ENCODE measurements at regions not wholly inside any gene's neighbourhood (a gene's known extent, or its start where the extent isn't known, plus 50 kb on each side); places are given as distances from the start of the nearest gene placed in this dataset.

DNA sequence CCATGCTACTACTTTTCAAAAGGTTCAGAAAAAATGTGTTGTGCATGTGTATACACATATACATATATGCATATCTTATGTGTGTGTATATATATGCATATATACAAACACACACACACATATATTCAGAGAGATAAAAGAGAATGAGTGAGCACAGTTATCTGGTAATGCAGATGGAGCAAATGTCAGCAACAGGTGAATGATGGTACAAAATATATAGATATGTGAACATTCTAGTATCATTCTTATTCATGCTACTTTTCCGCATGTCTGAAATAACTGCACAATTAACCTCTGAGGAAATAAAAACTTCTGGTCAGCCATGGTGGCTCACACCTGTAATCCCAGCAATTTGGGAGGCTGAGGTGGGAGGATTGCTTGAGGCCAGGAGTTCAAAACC is 222.6 kb upstream of the NANOGP8 start:
- TF ChIP-seq, protein P1, sequence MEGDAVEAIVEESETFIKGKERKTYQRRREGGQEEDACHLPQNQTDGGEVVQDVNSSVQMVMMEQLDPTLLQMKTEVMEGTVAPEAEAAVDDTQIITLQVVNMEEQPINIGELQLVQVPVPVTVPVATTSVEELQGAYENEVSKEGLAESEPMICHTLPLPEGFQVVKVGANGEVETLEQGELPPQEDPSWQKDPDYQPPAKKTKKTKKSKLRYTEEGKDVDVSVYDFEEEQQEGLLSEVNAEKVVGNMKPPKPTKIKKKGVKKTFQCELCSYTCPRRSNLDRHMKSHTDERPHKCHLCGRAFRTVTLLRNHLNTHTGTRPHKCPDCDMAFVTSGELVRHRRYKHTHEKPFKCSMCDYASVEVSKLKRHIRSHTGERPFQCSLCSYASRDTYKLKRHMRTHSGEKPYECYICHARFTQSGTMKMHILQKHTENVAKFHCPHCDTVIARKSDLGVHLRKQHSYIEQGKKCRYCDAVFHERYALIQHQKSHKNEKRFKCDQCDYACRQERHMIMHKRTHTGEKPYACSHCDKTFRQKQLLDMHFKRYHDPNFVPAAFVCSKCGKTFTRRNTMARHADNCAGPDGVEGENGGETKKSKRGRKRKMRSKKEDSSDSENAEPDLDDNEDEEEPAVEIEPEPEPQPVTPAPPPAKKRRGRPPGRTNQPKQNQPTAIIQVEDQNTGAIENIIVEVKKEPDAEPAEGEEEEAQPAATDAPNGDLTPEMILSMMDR (IDR thresholded peaks at IDR 0.05): no peak
- Histone ChIP-seq H3K4me3 (no peak overlapping the region), H3K27ac (no peak overlapping the region)

DNA sequence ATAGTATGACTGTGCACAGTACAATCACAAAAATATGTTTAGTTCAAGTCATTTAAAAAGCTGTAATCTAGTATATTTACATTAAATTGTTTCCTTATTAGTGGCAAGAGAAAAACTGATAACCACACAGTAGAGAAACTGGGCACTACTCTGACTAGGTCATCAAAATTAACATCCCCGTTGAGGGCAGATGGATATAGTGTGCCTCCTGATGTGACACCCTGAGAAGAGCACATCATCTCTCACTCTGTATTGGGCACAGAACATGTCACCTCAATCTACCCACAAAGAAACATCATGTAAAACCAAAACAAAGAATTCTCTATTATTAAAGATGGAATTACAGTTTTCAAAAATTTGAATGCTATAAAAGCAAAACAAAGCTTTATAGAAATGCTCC is 221.9 kb upstream of the NANOGP8 start:
- DNase-seq (ENCODE audit: low spot score): no peak
- no peak overlapping the region for H3K4me3 ChIP-seq
- H3K27ac ChIP-seq: peak overlapping the region in 1 of 2 donors; percentile 51
- TF ChIP-seq, protein P1 (IDR thresholded peaks at IDR 0.05): no peak

More for the DNA sequence above, 222.6 kb upstream of the NANOGP8 start:
- DNase-seq (ENCODE audit: low spot score): no peak

DNA sequence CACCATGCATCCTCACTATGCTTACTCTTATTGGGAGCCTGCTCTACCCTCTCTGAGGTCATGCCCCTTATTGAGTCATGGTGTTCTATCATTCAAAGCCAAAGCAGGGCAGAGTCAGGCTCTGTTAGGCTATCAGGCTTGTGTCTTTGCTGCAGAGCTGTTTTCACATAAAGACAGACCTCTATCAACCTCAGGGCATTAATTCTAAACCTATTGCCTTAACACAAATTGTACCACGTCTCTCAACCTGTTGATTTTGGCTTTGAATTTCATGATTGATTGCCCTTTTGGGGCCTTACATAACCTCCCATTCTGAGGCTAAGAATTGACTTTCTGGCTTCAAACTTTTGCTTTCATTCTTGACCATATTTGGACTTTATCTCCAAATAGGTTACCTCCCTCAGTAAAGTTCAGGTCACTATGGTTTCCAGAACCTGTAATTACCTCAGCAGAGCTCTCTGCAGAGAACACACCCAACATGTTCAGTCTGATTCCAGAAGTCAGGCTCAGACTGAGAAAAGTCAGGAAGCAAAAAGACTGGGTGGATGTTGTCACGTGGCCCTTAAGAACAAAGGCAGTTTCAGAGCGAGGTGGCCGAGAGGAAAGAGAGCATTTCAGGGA is 221.4 kb upstream of the NANOGP8 start:
- TF ChIP-seq, protein P1 (IDR thresholded peaks at IDR 0.05): no peak
- no peak for DNase-seq (ENCODE audit: low spot score)
- no peak overlapping the region for H3K4me3 ChIP-seq
- H3K27ac ChIP-seq: peak overlapping the region in 1 of 2 donors; percentile 51

DNA sequence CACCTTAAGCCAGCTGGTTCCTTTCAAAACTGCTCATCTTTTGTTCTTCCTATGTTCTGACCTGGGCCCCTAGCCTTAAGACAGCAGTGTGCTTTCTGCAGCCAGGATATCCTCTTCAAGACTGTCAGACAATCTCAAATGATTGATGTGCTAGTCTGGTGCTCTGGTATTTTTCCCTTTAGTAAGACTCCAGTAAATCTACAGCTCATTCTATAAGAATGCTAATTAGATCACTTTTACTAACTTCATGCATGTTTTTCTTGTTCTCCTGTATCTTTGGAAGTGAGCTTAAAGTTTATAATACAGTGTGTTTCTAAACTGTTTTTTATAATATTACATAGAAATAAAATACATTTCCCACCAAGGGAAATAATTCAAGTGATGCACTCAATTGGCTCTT is 220.9 kb upstream of the NANOGP8 start:
- Histone ChIP-seq H3K4me3 (no peak overlapping the region), H3K27ac (no peak overlapping the region)
- no peak for DNase-seq (ENCODE audit: low spot score)
- TF ChIP-seq, protein P1 (IDR thresholded peaks at IDR 0.05): no peak

DNA sequence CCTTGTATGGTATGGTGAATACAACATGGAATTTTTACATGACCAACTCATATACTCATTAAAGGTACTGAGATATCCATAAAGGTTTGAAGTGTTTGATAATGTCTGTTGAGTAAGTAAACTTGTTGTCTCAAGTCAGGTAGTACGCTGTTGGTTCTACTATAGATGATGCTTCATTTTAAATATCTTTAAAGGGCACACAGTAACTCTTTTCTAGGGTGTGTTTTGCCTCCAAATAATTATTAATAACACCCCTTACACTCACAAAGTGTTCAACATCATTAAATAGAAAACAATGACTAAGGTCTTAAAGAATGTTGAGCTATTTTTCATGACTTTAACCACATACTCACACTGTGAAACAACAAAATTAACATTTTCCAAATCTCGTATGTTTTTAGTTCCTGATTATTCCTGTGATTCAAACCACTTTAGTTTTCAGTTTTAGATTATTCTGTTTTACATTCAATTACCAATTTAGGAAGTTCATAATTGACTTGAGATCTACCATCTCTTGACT is 220.0 kb upstream of the NANOGP8 start:
- TF ChIP-seq, protein P1 (IDR thresholded peaks at IDR 0.05): no peak
- no peak for DNase-seq (ENCODE audit: low spot score)
- Histone ChIP-seq H3K4me3 (no peak overlapping the region), H3K27ac (no peak overlapping the region)

DNA sequence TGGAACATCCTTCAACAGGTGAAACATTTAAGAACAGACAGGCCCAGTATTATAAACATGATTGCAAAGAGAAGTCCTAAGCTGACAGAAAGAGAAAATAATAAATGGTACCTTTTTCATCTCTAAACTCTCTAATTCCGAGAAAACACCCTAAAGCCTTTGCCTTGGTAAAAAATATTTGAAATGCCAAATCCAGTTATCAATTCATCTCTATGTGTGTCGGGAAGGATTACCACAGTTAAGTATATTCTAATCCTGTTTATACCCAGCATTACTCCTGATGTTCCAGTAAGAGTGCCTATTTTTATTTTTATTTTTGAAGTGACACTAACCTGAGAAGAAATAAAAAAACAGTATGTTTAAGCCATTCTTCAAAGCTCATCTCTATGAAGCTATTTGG is 219.3 kb upstream of the NANOGP8 start:
- no peak overlapping the region for H3K4me3 ChIP-seq
- no peak overlapping the region for H3K27ac ChIP-seq
- no peak for DNase-seq (ENCODE audit: low spot score)
- TF ChIP-seq, protein P1 (IDR thresholded peaks at IDR 0.05): no peak

DNA sequence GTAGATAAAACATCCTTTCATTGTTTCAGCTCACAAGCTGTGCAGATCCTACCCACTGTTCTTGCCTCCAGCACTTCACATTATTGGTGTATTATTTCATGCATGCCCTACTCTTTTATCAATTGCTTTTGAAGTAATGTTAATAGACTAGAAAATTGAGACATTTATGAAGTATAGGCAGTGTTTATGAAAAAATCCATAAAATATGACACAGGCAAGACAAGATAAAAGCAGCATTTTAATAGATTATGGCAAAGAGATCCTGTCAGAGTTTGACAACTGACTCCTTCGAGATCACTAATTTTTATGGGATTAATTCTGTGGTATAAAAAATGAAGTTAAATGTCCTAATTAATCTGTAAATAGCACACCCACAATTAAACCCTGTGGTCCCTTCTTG is 217.2 kb upstream of the NANOGP8 start:
- DNase-seq (ENCODE audit: low spot score): no peak
- TF ChIP-seq, protein P1 (IDR thresholded peaks at IDR 0.05): no peak
- Histone ChIP-seq H3K27ac (no peak overlapping the region), H3K4me3 (no peak overlapping the region)
